Smooth muscle cell of the brain vasculature (primary cell): ENCODE measurements at regions not wholly inside any gene's neighbourhood (a gene's known extent, or its start where the extent isn't known, plus 50 kb on each side); places are given as distances from the start of the nearest gene placed in this dataset.

ENCODE experiments used
- DNase-seq: peaks from one replicate; pipeline ENCODE4 v3.0.0-alpha.2; 2012; ENCODE audit warnings: low read depth, low spot score

GRCh38 chr2:240280621-240281020 lies 140.2 kb upstream of the OTOS start:
- no peak for DNase-seq

- DNase-seq, result no peak
Observed at GRCh38 chr2:240284503-240285259, 144.2 kb upstream of the OTOS start.

GRCh38 chr2:240285725-240286124 lies 145.3 kb upstream of the OTOS start:
- DNase-seq, result no peak

- DNase-seq, result no peak
Observed at GRCh38 chr2:240286596-240286995, 146.1 kb upstream of the OTOS start.

- DNase-seq, result no peak
Observed at GRCh38 chr2:240287011-240287410, 146.6 kb upstream of the OTOS start.

- DNase-seq, result no peak
Observed at GRCh38 chr2:240287496-240288086, 147.1 kb upstream of the OTOS start.

GRCh38 chr2:240288087-240288521 lies 147.4 kb upstream of the GPC1 start:
- no peak for DNase-seq

GRCh38 chr2:240289701-240290431 lies 145.6 kb upstream of the GPC1 start:
- DNase-seq, result no peak

GRCh38 chr2:240290432-240291336 lies 144.8 kb upstream of the GPC1 start:
- no peak for DNase-seq

- no peak for DNase-seq
Observed at GRCh38 chr2:240291337-240292034, 144.0 kb upstream of the GPC1 start.

- DNase-seq, result no peak
Observed at GRCh38 chr2:240292035-240292574, 143.4 kb upstream of the GPC1 start.

GRCh38 chr2:240292619-240293525 lies 142.6 kb upstream of the GPC1 start:
- DNase-seq, result no peak

GRCh38 chr2:240293557-240294461 lies 141.7 kb upstream of the GPC1 start:
- no peak for DNase-seq

- no peak for DNase-seq
Observed at GRCh38 chr2:240294514-240294913, 140.9 kb upstream of the GPC1 start.

GRCh38 chr2:240295256-240296103 lies 140.0 kb upstream of the GPC1 start:
- DNase-seq, result no peak

GRCh38 chr2:240296104-240296406 lies 139.4 kb upstream of the GPC1 start:
- no peak for DNase-seq

- no peak for DNase-seq
Observed at GRCh38 chr2:240296476-240297255, 138.8 kb upstream of the GPC1 start.
